AG04449 (cell line): ENCODE measurements at regions not wholly inside any gene's neighbourhood (a gene's known extent, or its start where the extent isn't known, plus 50 kb on each side); places are given as distances from the start of the nearest gene placed in this dataset.

Source experiments
- CTCF ChIA-PET: fragments of 350-600 bp; formaldehyde crosslinking; extraction: SDS; loops from one replicate; lab custom pipeline; 2021; ENCODE audit warnings: antibody characterized with exemption; lab: Yijun Ruan, JAX
- POLR2A ChIA-PET: fragments of 400-600, 350-600 bp; formaldehyde crosslinking; extraction: SDS; loops from one replicate; lab custom pipeline; 2020; ENCODE audit warnings: antibody characterized with exemption, inconsistent platforms; lab: Yijun Ruan, JAX
- DNase-seq: peaks from one replicate; pipeline ENCODE4 v3.0.0-alpha.2; 2010; ENCODE audit warnings: low read depth, low spot score
- H3K4me3 ChIP-seq: 2 replicates; pipeline ENCODE4 v1.5.1; 2011; ENCODE audit warnings: low read depth, mild to moderate bottlenecking, control low read depth, low read length
- TF ChIP-seq, protein P1 (sequence below): IDR thresholded peaks from one replicate; pipeline ENCODE4 v1.5.1; 2011; ENCODE audit warnings: mild to moderate bottlenecking, moderate library complexity, low read length, control low read depth, inconsistent platforms; ENCODE audit not compliant: insufficient read depth; ENCODE audit errors: missing control alignments

DNA sequence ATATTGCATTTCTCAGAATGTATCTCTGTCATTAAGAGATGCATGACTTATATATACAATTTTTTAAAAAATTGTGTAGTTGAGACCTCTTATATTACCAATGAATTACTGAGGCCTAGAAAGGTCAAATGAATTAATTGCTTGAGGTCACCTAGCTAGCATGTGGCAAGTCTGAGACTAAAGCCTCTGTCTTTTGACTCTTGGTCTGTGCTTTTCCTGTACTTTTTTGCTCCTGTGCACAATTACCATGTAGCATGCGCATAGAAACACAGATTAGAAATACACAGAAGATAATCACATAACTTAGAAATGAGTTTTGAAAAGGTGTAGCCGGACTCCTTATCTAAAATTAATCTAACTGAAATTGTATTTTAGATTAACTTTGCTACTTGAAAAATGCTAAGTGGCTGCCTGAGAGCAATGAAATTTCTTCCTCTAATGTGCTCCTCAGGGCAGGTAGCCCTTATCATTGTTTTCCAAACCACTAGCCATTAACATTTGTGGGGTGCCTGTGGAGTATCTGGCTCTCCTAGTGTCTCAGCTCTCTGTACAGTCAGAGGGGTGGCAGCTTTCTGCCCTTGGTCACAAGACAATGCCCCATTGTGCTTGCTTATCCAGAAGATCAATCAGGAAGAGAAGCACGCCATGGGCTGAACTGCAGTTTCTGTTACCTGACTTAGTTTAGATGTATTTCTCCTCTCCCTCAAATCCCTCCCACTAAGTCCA is 119.6 kb downstream of the RFC3 start:
- ChIA-PET CTCF (interaction anchor here (1.2 to 2.2 kb wide), 3 partner anchors 7 to 1220 kb away, joined by 4 to 6 read pairs (median 4); no protein-coding TSS in a partner anchor), POLR2A (no interaction called here)
- no peak for DNase-seq
- TF ChIP-seq, protein P1, sequence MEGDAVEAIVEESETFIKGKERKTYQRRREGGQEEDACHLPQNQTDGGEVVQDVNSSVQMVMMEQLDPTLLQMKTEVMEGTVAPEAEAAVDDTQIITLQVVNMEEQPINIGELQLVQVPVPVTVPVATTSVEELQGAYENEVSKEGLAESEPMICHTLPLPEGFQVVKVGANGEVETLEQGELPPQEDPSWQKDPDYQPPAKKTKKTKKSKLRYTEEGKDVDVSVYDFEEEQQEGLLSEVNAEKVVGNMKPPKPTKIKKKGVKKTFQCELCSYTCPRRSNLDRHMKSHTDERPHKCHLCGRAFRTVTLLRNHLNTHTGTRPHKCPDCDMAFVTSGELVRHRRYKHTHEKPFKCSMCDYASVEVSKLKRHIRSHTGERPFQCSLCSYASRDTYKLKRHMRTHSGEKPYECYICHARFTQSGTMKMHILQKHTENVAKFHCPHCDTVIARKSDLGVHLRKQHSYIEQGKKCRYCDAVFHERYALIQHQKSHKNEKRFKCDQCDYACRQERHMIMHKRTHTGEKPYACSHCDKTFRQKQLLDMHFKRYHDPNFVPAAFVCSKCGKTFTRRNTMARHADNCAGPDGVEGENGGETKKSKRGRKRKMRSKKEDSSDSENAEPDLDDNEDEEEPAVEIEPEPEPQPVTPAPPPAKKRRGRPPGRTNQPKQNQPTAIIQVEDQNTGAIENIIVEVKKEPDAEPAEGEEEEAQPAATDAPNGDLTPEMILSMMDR: no peak
- H3K4me3 ChIP-seq: no peak overlapping the region

DNA sequence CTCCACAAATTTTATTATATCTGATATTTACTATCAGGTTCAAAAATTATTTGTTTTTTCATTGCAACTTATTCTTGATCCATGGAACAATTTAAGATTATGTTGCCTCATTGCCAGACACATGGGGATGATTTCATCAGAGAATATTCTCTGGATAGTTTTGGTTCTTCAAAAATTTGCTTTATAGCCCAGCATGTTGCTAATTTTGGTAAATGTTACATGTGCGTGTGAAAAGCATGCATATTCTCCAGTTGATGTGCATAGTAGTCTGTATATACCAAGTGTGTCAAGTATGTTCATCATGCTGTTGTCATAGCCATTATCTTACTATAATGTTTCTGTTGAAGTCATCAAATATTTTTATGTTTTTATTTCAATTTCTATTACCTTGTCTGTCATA is 122.3 kb downstream of the RFC3 start:
- CTCF ChIA-PET: interaction anchor here (2.2 kb wide), 1 partner anchor 10 kb away, joined by 6 read pairs; no protein-coding TSS in a partner anchor
- POLR2A ChIA-PET: no interaction called here
- no peak overlapping the region for H3K4me3 ChIP-seq
- no peak for DNase-seq
- TF ChIP-seq, protein P1: no peak

DNA sequence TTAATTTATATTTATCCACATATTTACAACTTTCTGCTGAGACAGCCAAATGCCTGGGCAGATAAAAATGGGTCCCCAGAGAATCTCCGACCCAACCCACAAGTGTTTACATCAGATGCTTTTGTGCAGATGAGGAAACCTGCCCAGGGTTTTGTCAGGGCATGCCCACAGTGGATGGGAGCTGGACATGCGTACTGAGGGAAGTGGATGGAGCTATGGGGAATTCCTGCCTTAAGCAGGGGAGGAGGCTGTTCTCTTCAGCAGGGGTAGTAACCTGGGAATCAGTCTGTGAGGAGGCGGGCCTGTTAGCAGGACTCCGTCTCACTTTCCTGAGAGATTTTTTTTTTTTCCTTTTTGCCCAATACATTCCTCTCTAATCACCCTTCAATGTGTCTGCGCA is 122.9 kb downstream of the RFC3 start:
- CTCF ChIA-PET: interaction anchor here (0.6 kb wide), 1 partner anchor 27 kb away, joined by 3 read pairs; no protein-coding TSS in a partner anchor
- H3K4me3 ChIP-seq: no peak overlapping the region
- TF ChIP-seq, protein P1: no peak
- POLR2A ChIA-PET: no interaction called here
- DNase-seq: no peak

DNA sequence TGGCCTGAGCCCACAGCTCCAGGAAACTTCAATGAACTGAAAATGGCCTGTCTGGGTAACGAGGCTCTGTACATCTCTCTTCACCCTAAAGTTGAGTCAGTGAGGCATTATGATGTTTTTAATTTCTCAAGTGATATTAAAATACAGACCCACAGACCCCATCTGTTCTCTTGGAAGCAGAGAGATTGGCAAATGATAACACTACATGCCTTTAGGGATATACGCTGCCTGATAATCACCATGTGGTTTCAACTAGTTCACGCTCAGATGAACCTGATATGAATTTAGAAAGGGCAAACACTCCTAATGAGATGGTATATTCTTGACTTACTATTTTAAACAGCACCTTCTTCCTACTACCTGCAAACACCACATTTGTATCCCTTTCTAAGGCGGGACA is 127.5 kb downstream of the RFC3 start:
- TF ChIP-seq, protein P1: no peak
- CTCF ChIA-PET: no interaction called here
- POLR2A ChIA-PET: no interaction called here
- no peak for DNase-seq
- no peak overlapping the region for H3K4me3 ChIP-seq

DNA sequence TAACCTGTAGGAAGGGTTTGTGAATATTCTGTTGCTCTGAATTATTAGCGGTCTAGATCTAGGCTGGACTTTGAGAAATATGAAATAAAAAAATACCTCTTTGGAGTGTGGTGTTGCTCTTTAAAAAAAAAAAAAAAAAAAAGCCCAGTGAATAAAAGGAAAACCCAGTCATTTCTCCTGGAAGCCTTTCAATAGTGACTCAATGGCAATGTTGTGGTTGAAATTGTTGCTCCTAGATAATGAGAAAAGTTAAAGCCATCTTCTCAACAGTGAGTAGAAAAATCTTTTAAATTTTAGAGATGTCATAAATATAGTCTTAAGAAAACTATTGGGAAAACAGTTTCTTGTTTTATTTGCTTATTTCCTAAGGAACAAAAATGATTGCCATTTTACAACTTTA is 135.3 kb downstream of the RFC3 start:
- ChIA-PET CTCF (interaction anchor here (1.2 kb wide), 1 partner anchor 11 kb away, joined by 3 read pairs; no protein-coding TSS in a partner anchor), POLR2A (no interaction called here)
- peak; percentile 17 for DNase-seq

DNA sequence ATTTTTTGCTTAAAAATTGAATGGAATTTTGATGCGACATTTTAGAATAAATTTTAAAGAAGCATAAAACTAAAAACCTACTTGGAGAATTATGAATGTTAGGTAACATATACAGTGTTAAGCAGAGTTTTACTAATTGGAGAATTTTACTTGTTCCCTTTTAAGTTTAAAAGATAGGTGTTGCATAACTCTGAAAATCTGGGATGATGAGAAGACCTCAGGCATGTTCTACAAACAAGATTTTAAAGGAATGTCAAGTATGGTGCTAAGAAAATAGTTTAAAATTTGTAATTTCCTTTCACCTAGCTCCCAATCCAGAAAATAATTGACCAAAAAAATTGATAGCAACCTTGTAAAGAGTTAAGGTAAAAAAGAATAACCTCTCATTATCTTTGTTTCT is 135.8 kb downstream of the RFC3 start:
- ChIA-PET CTCF (interaction anchor here (1.2 kb wide), 1 partner anchor 11 kb away, joined by 3 read pairs; no protein-coding TSS in a partner anchor), POLR2A (no interaction called here)
- DNase-seq: no peak
- no peak overlapping the region for H3K4me3 ChIP-seq
- TF ChIP-seq, protein P1: no peak

More for the DNA sequence above, 135.3 kb downstream of the RFC3 start:
- H3K4me3 ChIP-seq: no peak overlapping the region
- TF ChIP-seq, protein P1: no peak
